Left cardiac atrium (tissue), 4 donors: ENCODE measurements at regions not wholly inside any gene's neighbourhood (a gene's known extent, or its start where the extent isn't known, plus 50 kb on each side); places are given as distances from the start of the nearest gene placed in this dataset.
A peak's percentile ranks its signal among the peaks of the same experiment; 100 is the strongest.

Experiments
- ATAC-seq, 2 donors: fragments of 200-7000 bp; cut with Tn5 transposase; one replicate each; pipeline ENCODE4 v1.9.1; 2020; ENCODE audit warnings: mild to moderate bottlenecking in 2 of 2, moderate library complexity in 2 of 2
- DNase-seq: peaks from one replicate; pipeline ENCODE4 v3.0.0-alpha.2; 2020
- intact Hi-C, 2 donors: fragments of 100-400 bp; cut with DNase I; formaldehyde crosslinking; loops; one replicate each; pipeline versions ENCODE4 v1.14.1 to v1.15.1; 2022 to 2023
- donor health status: DM: no; HTN: yes; CAD: no.
- donor health status: DM: no; HTN: yes; CAD: no; lungs with severe emphysema.
- donor health status: DM: yes; HTN: yes; CAD: no.
- donor health status: Dilated cardiomyopathy.

DNA sequence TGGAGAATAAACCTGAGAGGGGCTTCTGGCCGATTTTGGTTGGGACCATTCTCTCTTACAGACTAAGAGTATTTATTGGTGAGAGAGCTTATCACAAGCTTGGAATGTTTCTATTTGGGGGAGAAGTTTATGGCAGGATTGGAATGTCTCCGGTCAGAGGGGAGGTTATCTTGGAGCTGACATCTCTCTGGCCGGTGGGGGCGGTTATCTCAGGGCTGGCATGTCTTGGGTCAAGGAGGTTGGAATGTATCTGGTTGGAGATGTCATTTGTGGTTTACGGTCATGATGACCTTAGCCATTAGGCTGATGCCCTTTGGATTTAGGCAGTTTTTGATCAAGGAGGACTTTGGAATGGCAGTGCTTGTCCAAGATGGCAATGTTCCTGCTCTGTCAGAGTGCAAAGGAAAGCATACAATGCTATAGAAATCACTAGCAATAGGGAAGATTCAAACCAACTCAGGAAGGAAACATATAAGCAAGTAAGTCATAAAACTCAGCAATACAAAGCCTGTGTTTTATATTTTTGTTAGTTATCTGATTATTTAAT, 362.4 kb upstream of the LRATD1 start:
- no peak for ATAC-seq
- intact Hi-C loops = no loop called here
- no peak for DNase-seq

DNA sequence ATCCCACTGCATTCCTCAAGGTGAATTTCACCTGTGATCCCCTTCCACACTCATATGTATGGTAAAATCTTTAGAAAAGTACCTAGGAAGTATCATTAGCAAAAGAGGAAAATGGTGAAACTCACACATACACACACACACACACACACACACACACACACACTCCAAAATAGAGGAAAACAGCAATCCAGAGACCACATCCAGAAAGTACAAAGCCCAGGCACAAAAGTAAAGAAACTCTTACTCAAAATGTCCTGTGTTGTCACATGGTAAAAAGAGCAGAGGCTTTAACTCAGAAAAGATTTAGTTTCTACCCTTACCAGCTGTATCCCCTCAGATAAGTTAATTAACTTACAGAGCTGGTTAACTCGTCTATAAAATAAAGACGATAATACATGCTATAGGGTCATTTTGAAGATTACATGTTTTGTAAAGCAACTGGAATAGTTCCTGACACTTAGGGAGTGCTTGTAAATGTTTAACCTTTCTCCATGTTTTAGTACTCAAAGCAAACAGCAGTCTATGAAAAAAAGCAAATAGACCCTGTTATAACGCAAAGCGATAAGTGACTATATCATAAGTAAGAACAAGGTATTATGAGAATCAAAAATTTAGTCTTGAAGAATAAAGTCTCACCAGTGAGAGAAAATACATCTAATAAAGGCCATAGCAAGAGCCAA, 360.0 kb upstream of the LRATD1 start:
- DNase-seq (no peak), ATAC-seq (no peak)
- intact Hi-C loops = no loop called here

DNA sequence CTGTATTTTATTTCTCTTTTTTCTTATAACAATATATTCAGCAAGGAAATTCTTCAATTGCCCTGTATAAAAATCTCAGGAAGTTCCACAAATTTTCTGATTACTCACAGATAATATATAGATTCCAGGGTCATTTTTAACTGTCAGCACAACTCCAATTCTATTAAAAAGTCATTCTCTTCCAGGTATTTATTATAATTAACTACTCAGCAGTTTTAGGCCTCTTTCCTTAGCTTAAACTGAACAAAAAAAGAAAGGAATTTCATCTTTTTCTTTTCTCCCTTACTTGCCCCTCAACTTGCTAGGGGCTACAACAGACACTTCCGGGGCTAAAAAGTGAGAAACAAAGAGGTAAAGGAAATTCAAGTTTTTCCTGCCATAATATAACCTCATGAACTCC, 358.9 kb upstream of the LRATD1 start:
- ATAC-seq = no peak
- intact Hi-C loops = no loop called here
- DNase-seq = no peak

DNA sequence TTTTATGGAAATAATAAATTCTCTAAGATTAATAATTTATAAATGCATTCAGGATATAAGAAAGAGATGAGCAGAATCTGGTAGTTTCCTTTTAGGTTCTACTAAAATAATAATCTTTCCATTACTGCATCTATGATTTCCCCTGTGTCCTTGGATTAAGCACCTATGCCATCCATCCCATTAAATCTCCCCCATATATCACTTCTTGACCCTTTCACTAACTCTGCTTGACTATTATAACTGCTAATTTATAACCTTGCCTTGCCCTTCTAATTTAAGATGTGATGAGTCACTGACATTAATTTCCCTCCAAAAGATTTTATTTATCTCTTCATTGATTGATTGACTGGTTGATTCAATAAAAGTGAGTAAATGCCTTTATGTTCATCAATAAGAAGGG, 348.3 kb upstream of the LRATD1 start:
- ATAC-seq (no peak), DNase-seq (no peak)
- intact Hi-C loops = no loop called here

DNA sequence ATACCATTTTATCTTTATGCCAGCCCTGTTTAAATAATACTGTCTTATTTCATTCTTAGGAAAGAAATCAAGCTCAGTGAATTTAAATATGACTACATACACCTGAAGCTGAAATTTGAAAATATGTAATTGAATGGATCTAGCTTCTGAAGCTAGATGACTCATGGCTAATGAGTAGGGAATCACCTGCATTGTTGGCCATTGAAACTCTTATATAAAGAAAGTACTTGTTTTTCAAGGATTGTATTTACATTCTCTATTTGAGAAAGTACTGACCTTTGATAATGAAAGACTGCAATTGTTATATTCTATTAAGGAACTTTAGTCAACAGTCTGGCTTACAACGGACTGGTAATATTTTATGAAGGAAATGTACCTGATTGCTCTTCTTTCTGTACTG, 346.7 kb upstream of the LRATD1 start:
- intact Hi-C loops = no loop called here
- no peak for ATAC-seq
- no peak for DNase-seq

DNA sequence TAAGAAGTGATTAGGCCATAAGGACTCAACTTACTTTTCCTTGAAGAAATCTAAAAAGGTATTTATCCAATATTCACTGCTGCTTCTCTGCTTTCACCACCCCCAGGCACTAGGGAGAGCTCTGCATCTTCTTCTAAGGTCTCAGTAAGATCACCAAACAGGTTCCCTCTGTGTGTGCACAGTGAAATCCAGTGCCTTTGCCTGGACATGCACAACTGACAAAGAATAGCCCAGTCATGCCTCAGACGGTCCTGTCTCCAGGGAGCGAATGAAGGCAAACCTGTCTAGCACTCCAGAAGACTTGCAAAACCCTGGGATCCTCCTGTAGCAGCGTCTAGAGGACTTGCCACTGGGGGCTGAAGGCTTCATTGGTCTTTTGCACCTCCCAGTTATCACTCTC, 344.5 kb upstream of the LRATD1 start:
- ATAC-seq (no peak), DNase-seq (no peak)
- intact Hi-C loops = no loop called here

DNA sequence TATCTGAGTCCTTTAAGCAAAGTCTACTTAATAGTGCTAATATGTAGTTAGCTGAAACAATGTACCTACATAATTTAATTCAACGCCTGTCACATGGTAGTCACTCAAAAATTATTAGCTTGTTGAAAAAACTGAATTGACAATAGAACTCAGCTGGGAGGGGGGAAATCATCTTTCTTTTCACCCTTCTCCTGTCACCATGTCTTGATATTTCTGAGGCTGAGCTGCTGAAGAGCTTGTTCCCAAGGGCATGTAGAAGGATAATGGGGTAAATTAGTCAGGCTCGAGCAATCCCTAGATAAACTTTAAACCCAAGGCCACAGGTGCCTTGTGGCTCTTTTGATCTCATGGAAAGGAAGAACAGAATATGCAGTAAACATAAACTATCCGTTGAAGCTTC, 339.6 kb upstream of the LRATD1 start:
- ATAC-seq = no peak
- intact Hi-C loops = no loop called here
- DNase-seq = no peak

DNA sequence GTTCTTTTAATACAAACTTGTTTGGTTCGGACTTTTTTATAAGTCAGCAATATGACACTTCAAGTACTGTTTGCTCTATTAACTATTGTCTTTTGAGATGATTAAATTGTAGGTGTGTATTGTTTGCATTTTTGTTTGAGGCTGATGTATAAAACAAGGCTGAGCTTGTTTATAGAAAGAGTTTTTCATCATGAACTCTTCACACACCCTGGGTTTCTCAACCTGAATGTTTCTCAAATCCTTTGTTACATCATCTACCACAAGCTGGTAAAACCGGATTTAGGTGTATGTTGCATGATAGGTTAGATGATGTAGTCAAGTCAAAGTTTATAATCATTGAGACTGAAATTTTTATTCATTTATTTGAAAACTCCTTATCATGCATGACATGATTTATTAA, 335.2 kb upstream of the LRATD1 start:
- intact Hi-C loops = no loop called here
- DNase-seq = no peak
- no peak for ATAC-seq

DNA sequence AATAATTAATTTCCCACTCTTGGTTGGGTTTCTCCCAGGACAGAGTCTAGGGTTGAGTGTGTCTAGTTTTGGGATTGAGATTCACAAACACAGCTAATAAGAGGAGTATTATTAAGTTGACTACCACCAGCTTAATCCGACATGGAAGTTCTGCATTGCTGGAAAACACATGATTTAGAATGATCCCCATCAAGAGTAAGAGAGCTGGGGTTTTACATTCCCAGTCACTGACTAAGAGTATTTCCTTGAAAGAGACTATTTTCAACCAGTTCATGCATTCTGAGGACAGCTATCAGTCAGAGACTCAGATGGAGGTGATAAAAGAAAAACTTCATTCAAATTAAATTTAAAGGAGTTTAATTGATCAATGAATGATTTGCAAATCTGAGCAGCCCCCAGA, 334.6 kb upstream of the LRATD1 start:
- no peak for ATAC-seq
- intact Hi-C loops = no loop called here
- no peak for DNase-seq

DNA sequence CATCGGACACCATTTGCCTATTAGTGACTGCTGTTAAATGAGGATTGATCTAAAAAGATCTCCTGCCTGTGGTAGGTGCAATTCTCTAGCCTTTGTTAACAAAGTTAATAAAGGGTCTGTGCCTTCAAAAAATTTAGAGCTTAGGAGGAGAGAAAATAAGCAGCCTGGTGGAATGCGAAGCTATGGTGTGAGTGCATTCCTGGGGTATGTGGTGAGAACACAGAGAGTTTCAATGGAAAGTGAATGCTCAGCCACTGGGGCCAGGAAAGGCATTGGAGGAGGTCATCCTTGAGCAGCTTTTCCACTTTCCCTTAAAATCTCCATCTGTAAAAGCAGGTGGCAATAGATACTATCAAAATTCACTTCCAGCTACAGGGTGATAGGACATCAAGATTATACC, 331.2 kb upstream of the LRATD1 start:
- intact Hi-C loops = no loop called here
- DNase-seq (no peak), ATAC-seq (no peak)

DNA sequence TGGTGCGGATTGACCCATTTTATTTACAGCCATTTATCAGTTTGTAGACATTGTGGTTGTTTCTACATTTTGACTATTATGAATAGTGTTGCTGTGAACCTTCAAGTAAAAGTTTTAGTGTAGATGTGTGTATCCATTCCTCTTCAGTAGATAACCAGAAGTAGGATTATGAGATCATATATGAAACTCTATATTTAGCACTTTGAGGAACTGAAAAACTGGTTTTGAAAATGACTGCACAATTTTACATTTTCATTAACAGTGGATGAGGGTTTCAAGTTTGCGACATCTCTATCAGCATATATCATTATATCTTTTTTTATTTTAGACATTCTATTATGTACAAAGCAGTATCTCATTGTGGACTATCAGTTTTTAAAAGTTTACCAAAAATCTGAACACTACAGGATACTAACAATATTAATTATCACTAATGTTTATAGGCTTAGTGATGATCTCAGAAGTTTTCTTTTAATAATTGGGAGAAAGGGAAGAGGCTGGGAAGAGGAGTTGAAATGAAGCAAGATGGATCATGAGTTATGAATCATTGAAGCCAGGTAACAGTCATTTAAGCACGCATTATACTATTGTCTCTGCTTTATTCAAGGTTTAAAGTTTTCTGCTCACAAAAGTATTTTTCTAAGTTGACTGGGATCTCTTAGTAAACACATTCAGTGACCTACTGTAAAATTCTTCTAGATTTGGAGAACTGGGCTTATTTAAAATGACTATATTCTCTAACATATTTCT, 329.0 kb upstream of the LRATD1 start:
- intact Hi-C loops = no loop called here
- DNase-seq (no peak), ATAC-seq (no peak)

DNA sequence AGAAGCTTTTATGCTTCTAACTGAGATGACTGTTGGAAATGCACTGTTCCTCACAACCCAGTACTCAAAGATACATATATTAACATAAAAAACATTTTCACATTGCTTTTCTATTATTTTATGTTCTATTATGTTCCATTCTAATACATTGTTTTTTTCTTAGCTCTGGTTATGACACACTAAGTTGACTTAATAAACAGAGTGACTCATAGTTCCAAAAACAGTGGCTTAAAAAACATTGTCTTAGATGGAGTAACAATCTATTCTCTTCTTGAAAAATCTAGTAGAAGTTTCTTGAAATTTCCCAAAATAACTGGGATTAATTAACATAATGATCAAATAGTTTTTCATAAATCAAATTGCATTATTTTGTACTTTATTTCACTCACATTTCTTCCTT, 328.2 kb upstream of the LRATD1 start:
- DNase-seq (no peak), ATAC-seq (no peak)
- intact Hi-C loops = no loop called here

DNA sequence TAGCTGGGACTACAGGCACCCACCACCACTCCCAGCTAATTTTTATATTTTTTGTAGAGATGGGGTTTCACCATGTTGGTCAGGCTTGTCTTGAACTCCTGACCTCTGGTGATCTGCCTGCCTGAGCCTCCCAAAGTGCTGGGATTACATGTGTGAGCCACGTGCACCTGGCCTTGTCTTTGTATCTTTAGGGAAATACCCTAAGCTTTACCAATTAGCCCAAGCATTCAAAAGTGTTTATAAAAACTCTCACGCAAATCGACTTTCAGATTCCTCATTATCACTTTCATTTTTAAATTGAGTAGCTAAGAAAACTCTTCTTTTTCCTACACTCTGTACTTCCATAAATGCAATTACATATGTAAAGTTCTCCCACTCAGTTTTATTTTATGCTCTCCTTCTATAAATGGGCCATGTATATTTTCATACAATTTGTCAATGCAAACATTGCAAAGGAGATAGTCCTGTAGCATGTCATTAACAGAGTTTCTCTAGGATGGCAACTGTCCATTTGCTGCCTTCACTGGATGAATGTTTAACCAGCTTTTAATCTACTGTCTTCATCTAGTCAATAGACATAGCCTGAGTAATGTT, 326.2 kb upstream of the LRATD1 start:
- DNase-seq = no peak
- intact Hi-C loops = no loop called here
- no peak for ATAC-seq

DNA sequence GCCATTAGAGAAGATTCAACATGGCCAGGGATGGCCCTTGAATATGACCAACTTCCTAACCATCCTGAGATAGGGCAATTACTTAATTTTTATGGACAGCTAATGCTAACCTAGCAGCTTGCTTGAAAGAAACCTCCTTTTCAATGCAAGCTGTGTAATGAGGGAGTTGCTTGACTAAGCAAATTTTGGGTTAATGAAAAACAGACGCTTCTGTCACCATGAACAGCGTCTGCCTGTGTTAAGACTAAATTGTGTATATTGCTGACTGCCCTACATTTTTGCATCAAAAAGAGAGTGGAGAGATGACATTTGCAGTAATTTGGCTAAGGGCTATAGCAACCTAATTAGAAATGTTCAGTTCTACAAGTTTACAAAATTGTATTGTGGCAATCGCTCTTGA, 319.2 kb upstream of the LRATD1 start:
- ATAC-seq (no peak), DNase-seq (no peak)

DNA sequence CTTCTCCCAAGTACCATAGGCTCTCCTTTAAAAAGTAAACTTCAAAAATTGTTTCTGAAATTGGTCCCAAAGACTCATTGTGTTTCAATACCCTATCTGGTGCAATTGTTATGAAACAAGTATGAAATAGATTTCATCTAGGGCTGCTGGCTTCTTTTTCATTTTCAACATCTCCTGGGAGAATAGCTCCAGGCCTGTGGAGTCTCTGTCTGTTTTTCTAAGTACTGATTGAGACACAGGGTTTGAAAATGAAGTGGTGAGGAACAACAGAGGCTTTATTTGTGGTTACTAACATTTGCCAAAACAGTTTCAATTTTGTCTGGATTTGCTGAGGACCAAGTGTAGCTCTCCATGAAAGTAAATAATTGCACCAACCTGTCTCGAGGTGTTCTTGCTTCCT, 315.9 kb upstream of the LRATD1 start:
- intact Hi-C loops = no loop called here
- DNase-seq = no peak
- ATAC-seq = peak in 1 of 2 donors; percentile 47

More for the DNA sequence above, 319.2 kb upstream of the LRATD1 start:
- intact Hi-C loops = no loop called here

DNA sequence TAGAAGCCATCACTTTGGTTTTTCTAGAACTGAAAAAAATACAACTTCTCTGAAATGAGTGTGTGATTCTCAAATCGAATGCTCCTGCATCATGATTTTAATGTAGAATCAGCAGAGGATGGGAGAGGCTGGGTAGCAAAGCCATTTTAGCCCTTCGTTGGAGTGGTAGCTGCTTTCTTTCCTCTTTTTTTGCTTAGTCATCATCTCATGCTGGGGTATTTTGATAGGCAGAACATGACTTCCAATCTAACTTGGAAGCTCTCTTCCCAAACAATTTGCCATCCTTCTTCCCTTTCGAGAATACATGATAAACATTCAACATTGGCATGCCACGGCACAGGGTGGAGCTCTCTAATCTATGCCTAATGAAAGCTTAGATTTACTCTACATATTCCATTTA, 311.2 kb upstream of the LRATD1 start:
- DNase-seq (no peak), ATAC-seq (no peak)
- intact Hi-C loops = no loop called here

DNA sequence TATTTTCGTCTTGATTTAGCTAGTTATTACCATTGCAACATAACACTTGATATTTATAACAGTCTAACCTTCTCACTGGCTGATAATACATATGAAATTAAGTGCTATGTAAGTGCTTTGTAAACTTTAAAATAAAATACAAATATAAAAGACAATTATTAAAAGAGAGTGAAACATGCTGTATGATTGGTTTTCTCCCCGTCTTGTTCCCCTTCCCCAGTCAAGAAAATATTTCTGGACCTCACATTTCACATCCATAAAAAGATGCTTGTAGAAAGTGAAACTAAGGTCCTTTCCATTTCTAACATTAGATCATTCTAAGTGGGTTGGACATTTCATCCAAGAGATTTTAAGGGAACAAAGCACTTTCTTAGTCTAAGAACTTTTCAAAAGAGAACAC, 310.2 kb upstream of the LRATD1 start:
- no peak for DNase-seq
- no peak for ATAC-seq
- intact Hi-C loops = no loop called here

DNA sequence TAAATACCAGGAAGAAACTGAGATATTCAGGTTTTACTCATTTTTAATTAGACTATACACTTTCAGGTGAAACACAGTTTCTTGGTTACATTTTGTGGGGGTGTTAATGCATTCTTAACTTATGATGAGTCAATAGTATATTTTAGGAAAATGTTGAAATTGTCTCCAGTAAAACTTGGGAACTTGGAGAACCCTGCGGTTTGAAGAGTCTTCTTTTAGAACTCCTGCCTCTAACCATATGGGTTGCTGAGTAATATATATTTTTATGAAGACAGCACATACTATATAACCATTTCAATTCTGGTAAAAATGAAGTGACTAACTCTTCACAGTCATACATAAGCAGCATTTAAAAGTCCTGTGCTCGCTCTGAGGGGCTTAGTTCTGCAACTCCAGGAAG, 308.2 kb upstream of the LRATD1 start:
- intact Hi-C loops = no loop called here
- no peak for DNase-seq
- no peak for ATAC-seq

DNA sequence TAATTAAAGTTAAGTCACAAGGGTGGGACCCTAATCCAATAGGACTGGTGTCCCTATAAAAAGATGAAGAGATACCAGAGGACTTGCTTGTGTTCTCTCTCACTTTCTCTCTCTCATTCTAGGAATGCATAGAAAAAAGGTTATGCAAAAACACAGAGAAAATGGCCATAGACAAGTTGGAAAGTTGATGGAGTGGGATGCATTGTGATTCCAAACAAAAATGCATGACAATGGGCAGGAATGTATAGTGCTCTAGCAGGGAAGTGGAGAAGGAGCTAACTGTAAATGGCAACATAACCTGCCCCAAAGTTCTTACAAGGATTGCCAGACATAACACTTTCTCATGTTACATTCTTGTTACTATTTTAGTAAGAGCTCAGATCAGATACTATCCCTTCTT, 301.6 kb upstream of the LRATD1 start:
- DNase-seq (no peak), ATAC-seq (no peak)
- intact Hi-C loops = no loop called here

DNA sequence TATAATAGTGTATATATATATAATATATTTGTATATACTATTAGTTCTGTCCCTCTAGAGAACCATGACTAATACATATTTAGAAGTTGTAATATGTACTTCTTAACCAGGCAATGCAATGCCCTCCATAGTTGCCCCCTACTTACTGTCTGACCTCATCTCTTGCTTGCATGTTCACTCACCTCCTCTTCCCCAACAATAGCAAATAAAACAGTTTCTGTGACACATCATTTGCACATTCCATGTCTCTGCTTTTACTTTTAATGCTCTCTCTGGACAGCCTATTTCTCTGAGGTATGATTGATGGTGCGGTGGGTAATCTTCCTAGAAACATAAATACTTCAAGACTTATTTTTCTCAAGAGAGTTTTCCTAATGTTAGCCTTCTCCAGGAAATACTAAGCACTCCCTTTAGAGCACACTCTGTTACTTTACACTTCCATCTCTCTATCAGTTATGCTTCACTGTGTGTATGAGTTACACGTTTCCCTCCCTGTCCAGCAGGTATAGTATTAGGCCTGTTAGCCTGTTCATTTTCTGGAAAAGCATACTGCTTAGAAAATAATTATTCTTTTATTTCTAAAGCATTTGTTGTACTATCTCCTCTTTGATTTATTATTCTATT, 295.6 kb upstream of the LRATD1 start:
- intact Hi-C loops = no loop called here
- DNase-seq (no peak), ATAC-seq (no peak)
